HG02885 (cell line): ENCODE measurements at regions not wholly inside any gene's neighbourhood (a gene's known extent, or its start where the extent isn't known, plus 50 kb on each side); places are given as distances from the start of the nearest gene placed in this dataset.
A peak's percentile ranks its signal among the peaks of the same experiment; 100 is the strongest.

Experiments
- ATAC-seq: cut with Tn5 transposase; IDR thresholded peaks from one replicate; pipeline ENCODE4 v1.9.1; 2021; ENCODE audit warnings: mild to moderate bottlenecking; ENCODE audit not compliant: unreplicated experiment, poor library complexity

- peak; percentile 45 for ATAC-seq
Observed at GRCh38 chr14:32254952-32255679, 52.0 kb upstream of the RNU6-8 start.

- no peak for ATAC-seq
Observed at GRCh38 chr14:32255789-32256188, 52.7 kb upstream of the RNU6-8 start.

DNA sequence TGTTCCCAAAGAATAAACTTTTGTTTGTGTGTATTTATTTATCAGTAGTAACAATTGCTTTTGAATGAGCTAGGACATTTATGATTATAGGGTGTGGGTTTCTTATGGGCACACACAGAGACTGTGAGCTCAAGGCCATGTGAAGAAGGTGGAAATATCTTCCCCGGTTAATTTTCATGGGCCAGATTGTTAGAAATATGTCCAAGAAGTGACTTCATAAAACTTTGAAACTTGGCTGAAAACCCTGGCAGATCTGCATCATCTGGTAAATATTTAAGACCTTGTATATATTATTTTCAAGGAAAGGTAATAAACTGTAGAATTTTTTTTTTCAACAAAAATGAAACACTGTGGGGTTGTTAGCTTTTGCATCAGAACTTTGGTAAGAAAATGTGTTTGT, 53.5 kb upstream of the RNU6-8 start:
- ATAC-seq = no peak

- no peak for ATAC-seq
Observed at GRCh38 chr14:32258336-32258993, 55.4 kb upstream of the RNU6-8 start.

- ATAC-seq = peak; percentile 87
Observed at GRCh38 chr14:32259368-32260013, 56.4 kb upstream of the RNU6-8 start.

DNA sequence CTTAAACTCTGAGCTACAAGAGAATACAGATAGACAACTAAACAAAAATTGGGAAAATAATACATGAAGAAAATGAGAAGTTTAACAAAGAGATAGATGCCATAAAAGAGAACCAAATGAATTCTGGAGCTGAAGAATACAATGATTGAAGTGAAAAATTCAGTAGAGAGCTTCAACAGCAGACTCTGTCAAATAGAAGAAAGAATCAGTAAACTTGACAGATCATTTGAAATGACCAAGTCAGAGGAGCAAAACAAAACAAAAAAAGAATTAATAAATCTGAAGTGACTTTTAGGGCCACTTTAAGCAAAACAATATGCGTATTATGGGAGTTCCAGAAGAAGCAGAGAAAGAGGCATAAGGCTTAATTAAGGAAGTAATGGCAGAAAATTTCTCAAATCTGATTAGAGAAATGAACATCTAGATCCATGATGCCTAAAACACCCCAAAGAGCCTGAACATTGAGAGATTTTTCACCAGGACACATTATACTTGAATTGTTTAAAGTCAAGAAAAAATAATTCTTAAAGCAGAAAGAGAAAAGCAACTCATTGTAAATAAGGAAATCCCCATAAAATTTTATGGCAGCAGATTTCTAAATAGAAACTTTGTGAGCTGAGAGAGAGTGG, 61.0 kb upstream of the RNU6-8 start:
- ATAC-seq = no peak

GRCh38 chr14:32265584-32265983, 62.5 kb upstream of the RNU6-8 start:
- ATAC-seq = no peak

- ATAC-seq = no peak
Observed at GRCh38 chr14:32277998-32278397, 51.1 kb upstream of the AKAP6 start.
